ENCODE measurements at regions not wholly inside any gene's neighbourhood (a gene's known extent, or its start where the extent isn't known, plus 50 kb on each side); places are given as distances from the start of the nearest gene placed in this dataset.

DNA sequence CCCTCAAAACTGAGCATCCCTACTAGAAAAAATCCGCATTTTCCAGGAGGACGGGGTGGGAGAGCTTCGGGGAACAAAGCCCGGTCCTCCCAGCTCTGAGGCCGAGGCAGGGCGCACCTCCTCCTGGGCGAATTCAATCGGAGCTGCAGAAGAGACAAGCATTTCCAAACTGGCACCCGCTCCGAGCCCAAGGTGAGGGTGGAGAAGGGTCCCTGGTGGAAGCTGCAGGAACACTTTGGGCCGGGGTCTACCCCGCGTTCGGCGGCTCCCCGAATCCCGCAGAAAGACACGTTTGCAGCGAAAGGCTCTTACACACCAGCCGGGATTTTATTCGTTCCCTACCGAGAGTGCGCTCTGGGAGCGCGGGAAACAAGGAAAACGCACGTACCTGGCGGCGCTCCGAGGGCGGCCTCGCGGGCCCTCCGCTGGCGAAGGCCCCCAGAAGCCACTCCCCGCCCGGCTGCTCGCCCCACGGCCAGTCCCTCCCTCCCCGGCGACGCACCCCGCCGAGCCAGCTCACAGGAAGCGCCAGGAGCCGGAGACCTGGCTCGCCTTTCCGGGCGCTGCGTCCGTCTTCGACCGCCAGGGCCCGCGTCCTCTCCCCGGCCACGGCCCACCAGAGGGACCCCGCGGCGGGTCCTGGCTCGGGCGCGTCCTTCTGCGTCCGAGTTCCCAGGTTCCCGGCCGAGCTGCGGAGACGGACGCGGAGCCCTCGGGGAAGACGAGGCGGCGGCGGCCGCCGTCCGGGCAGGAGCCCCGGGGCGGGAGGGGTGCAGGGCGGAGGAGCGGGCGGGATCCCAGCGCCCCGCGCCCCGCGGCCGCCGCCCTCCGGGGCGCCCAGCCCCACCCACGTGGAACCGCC lies 49.8 kb upstream of the BAHCC1 start:
- no peaks in the 10 kb centered on the region for H3K36me3 ChIP-seq (ENCODE audit: low read depth)
- H3K9me3 ChIP-seq, result no peaks in the 10 kb centered on the region
- peak overlapping the region; percentile 64 for H3K4me3 ChIP-seq
- intact Hi-C loops (cut with DNase I, micrococcal nuclease), result no loop called here
- H3K4me1 ChIP-seq (ENCODE audit: low read depth), result peaks cover 18% of the 10 kb centered on the region
- DNase-seq (peak; percentile 77 to 93 (median 92)), ATAC-seq (peak; percentile 76)
- TF ChIP-seq, protein P1, sequence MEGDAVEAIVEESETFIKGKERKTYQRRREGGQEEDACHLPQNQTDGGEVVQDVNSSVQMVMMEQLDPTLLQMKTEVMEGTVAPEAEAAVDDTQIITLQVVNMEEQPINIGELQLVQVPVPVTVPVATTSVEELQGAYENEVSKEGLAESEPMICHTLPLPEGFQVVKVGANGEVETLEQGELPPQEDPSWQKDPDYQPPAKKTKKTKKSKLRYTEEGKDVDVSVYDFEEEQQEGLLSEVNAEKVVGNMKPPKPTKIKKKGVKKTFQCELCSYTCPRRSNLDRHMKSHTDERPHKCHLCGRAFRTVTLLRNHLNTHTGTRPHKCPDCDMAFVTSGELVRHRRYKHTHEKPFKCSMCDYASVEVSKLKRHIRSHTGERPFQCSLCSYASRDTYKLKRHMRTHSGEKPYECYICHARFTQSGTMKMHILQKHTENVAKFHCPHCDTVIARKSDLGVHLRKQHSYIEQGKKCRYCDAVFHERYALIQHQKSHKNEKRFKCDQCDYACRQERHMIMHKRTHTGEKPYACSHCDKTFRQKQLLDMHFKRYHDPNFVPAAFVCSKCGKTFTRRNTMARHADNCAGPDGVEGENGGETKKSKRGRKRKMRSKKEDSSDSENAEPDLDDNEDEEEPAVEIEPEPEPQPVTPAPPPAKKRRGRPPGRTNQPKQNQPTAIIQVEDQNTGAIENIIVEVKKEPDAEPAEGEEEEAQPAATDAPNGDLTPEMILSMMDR (IDR thresholded peaks at IDR 0.05), result peak; percentile 8

Data from mucosa of descending colon (tissue), 3 donors.